Psoas muscle (tissue), 7 donors: ENCODE measurements at regions not wholly inside any gene's neighbourhood (a gene's known extent, or its start where the extent isn't known, plus 50 kb on each side); places are given as distances from the start of the nearest gene placed in this dataset.

ENCODE experiments used
- ATAC-seq, 4 donors: fragments of 200-7000 bp; cut with Tn5 transposase; one replicate each; pipeline ENCODE4 v1.9.1; 2020; ENCODE audit warnings: moderate library complexity in 3 of 4, mild to moderate bottlenecking in 2 of 4
- DNase-seq, 2 donors: peaks; one replicate each; pipeline ENCODE4 v3.0.0-alpha.2; 2020
- H3K27ac ChIP-seq: fragments of 200-600 bp; one replicate; pipeline ENCODE4 v1.8.0; 2022
- H3K27me3 ChIP-seq, 3 donors: fragments of 200-600 bp in 1 of 3; one replicate each; pipeline versions ENCODE4 v1.6.1 to v1.8.0; 2013 to 2022; ENCODE audit warnings: low read length in 2 of 3, mild to moderate bottlenecking in 2 of 3, moderate library complexity in 1 of 3; ENCODE audit not compliant: insufficient read depth in 3 of 3
- H3K36me3 ChIP-seq, 2 donors: fragments of 200-600 bp in 1 of 2; one replicate each; pipeline versions ENCODE4 v1.6.1 to v1.8.0; 2013 to 2022; ENCODE audit warnings: low read depth in 1 of 2, mild to moderate bottlenecking in 1 of 2, moderate library complexity in 1 of 2; ENCODE audit not compliant: insufficient read depth in 1 of 2
- H3K4me1 ChIP-seq: fragments of 200-600 bp; one replicate; pipeline ENCODE4 v1.8.0; 2022
- H3K4me3 ChIP-seq: fragments of 200-600 bp; one replicate; pipeline ENCODE4 v1.8.0; 2022; ENCODE audit warnings: mild to moderate bottlenecking
- H3K9me3 ChIP-seq: fragments of 200-600 bp; one replicate; pipeline ENCODE4 v1.8.0; 2022
- CTCF ChIP-seq: fragments of 200-600 bp; IDR thresholded peaks from one replicate; pipeline ENCODE4 v1.8.0; 2022; ENCODE audit warnings: antibody characterized with exemption
- whole genome bisulfite sequencing, 3 donors: extraction: QIAGEN DNeasy Blood & Tissue Kit; methylation state at CpG; one replicate each; pipeline versions ENCODE4 v1.1.6 to v1.1.7; 2013; 5-methylcytosine and 5-hydroxymethylcytosine counted together
- intact Hi-C, 2 donors: fragments of 100-400 bp; cut with DNase I; formaldehyde crosslinking; loops; one replicate each; pipeline versions ENCODE4 v1.11.0 to v1.14.2; 2022
- donor health status: healthy with polysubstance abuse.
- donor health status: DM: no; HTN: no; CAD: no; lungs with moderate emphysema.
- donor health status: Bipolar disorder and iron deficiency.
- donor health status: healthy.
- donor health status: DM: yes; HTN: yes; CAD: no.
- donor health status: DM: no; HTN: no; CAD: no.
- donor health status: DM: yes; HTN: yes; CAD: no.

- ATAC-seq (no peak), DNase-seq (no peak)
- H3K27ac ChIP-seq, result no peak overlapping the region
- H3K9me3 ChIP-seq, result peaks cover 6% of the 10 kb centered on the region
- H3K27me3 ChIP-seq, result no peaks in the 10 kb centered on the region
- H3K4me3 ChIP-seq, result no peak overlapping the region
- H3K4me1 ChIP-seq, result no peaks in the 10 kb centered on the region
- 63 to 82% (median 76%) methylated on average over 1 of the region's 1 CpG for WGBS, 3 donors
- TF ChIP-seq CTCF, result no peak
- H3K36me3 ChIP-seq, result no peaks in the 10 kb centered on the region
- intact Hi-C loops, result no loop called here
These were observed 84.3 kb upstream of the CELF4 start for GRCh38 chr18:37649930-37650329.

- Histone ChIP-seq H3K4me1 (no peaks in the 10 kb centered on the region), H3K4me3 (no peak overlapping the region), H3K9me3 (peaks cover 10% of the 10 kb centered on the region), H3K27ac (no peak overlapping the region), H3K27me3 (no peaks in the 10 kb centered on the region), H3K36me3 (no peaks in the 10 kb centered on the region)
- intact Hi-C loops, result no loop called here
- no peak for ATAC-seq
- no peak for TF ChIP-seq CTCF
- DNase-seq, result no peak
These were observed 83.8 kb upstream of the CELF4 start for GRCh38 chr18:37649416-37649815.

GRCh38 chr18:37641573-37641972, 76.0 kb upstream of the CELF4 start:
- Histone ChIP-seq H3K9me3 (peaks cover 10% of the 10 kb centered on the region), H3K27me3 (no peaks in the 10 kb centered on the region), H3K27ac (no peak overlapping the region), H3K4me3 (no peak overlapping the region), H3K36me3 (no peaks in the 10 kb centered on the region), H3K4me1 (no peaks in the 10 kb centered on the region)
- no peak for ATAC-seq
- WGBS, 3 donors, result 81 to 88% (median 83%) methylated on average over 2 of the region's 2 CpGs
- no peak for DNase-seq
- no peak for TF ChIP-seq CTCF
- intact Hi-C loops, result no loop called here

- no peak overlapping the region for H3K4me3 ChIP-seq
- DNase-seq (no peak), ATAC-seq (no peak)
- intact Hi-C loops, result no loop called here
- no peak for TF ChIP-seq CTCF
- H3K9me3 ChIP-seq, result peaks cover 10% of the 10 kb centered on the region
- H3K27ac ChIP-seq, result no peak overlapping the region
- H3K27me3 ChIP-seq, result no peaks in the 10 kb centered on the region
- no peaks in the 10 kb centered on the region for H3K36me3 ChIP-seq
- no peaks in the 10 kb centered on the region for H3K4me1 ChIP-seq
These were observed 74.9 kb upstream of the CELF4 start for GRCh38 chr18:37640504-37640903.

- WGBS, 3 donors, result 81 to 87% (median 82%) methylated on average over 3 of the region's 3 CpGs
- no peaks in the 10 kb centered on the region for H3K4me1 ChIP-seq
- intact Hi-C loops, result no loop called here
- peaks cover 3% of the 10 kb centered on the region for H3K9me3 ChIP-seq
- no peak for ATAC-seq
- TF ChIP-seq CTCF, result no peak
- no peak overlapping the region for H3K4me3 ChIP-seq
- no peaks in the 10 kb centered on the region for H3K36me3 ChIP-seq
- H3K27ac ChIP-seq, result no peak overlapping the region
- DNase-seq, result no peak
- no peaks in the 10 kb centered on the region for H3K27me3 ChIP-seq
These were observed 74.2 kb upstream of the CELF4 start for GRCh38 chr18:37639846-37640245.
